ENCODE measurements at regions not wholly inside any gene's neighbourhood (a gene's known extent, or its start where the extent isn't known, plus 50 kb on each side); places are given as distances from the start of the nearest gene placed in this dataset.

- no peak overlapping the region for H3K4me2 ChIP-seq (ENCODE audit: low read depth, low read length, poor library complexity, severe bottlenecking)
- H3K4me1 ChIP-seq (ENCODE audit: insufficient read depth, low read length, poor library complexity, severe bottlenecking) = no peaks in the 10 kb centered on the region
- no peaks in the 10 kb centered on the region for H3K79me2 ChIP-seq (ENCODE audit: insufficient read depth, low read length)
- no peaks in the 10 kb centered on the region for H3K36me3 ChIP-seq (ENCODE audit: insufficient read depth, low read length)
- H2AFZ ChIP-seq (ENCODE audit: low read length) = no peak overlapping the region
- H3K9ac ChIP-seq (ENCODE audit: low read depth, low read length, poor library complexity, severe bottlenecking) = no peak overlapping the region
- no peaks in the 10 kb centered on the region for H3K9me2 ChIP-seq (replicated peaks; ENCODE audit: low read depth, low read length)
- TF ChIP-seq, protein P1, sequence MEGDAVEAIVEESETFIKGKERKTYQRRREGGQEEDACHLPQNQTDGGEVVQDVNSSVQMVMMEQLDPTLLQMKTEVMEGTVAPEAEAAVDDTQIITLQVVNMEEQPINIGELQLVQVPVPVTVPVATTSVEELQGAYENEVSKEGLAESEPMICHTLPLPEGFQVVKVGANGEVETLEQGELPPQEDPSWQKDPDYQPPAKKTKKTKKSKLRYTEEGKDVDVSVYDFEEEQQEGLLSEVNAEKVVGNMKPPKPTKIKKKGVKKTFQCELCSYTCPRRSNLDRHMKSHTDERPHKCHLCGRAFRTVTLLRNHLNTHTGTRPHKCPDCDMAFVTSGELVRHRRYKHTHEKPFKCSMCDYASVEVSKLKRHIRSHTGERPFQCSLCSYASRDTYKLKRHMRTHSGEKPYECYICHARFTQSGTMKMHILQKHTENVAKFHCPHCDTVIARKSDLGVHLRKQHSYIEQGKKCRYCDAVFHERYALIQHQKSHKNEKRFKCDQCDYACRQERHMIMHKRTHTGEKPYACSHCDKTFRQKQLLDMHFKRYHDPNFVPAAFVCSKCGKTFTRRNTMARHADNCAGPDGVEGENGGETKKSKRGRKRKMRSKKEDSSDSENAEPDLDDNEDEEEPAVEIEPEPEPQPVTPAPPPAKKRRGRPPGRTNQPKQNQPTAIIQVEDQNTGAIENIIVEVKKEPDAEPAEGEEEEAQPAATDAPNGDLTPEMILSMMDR (conservative IDR thresholded peaks at IDR 0.05; ENCODE audit: low read length) = no peak
- TF ChIP-seq EZH2phosphoT487 (IDR thresholded peaks at IDR 0.05; ENCODE audit: borderline replicate concordance) = no peak
- H3K9me3 ChIP-seq (ENCODE audit: insufficient read depth, low read depth, low read length) = no peaks in the 10 kb centered on the region
- no peaks in the 10 kb centered on the region for H4K20me1 ChIP-seq (ENCODE audit: insufficient read depth, low read length, poor library complexity, severe bottlenecking)
- H3F3A ChIP-seq (ENCODE audit: low read depth) = no peaks in the 10 kb centered on the region
- H3K4me3 ChIP-seq (ENCODE audit: low read length, poor library complexity, severe bottlenecking) = no peak overlapping the region
- H3K27me3 ChIP-seq (ENCODE audit: insufficient read depth, low read length, poor library complexity, severe bottlenecking) = no peaks in the 10 kb centered on the region
Measured at GRCh38 chr7:97601931-97602457, 129.9 kb upstream of the TAC1 start.

DNA sequence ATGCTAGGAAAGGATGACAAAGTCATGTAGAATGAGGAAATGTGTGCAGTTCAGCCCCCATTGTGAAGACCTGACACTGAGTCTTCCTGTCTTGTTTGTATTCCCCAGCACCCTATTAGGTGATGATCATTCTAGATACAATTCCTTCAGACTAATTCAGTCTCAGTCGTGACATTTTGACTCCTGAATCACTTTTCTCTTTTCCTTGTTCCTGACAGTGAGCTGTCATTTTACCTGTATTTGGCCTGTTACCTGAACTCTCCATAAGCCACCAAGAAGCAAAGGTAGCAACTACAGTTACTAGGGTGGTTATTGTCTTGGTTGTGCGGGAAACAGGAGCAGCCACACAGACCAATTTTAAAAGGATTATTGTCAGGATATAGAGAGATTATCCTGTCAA, 111.4 kb upstream of the TAC1 start:
- H3K79me2 ChIP-seq (ENCODE audit: insufficient read depth, low read length) = no peaks in the 10 kb centered on the region
- no peaks in the 10 kb centered on the region for H3K27me3 ChIP-seq (ENCODE audit: insufficient read depth, low read length, poor library complexity, severe bottlenecking)
- H3K9me3 ChIP-seq (ENCODE audit: insufficient read depth, low read depth, low read length) = no peaks in the 10 kb centered on the region
- H4K20me1 ChIP-seq (ENCODE audit: insufficient read depth, low read length, poor library complexity, severe bottlenecking) = no peaks in the 10 kb centered on the region
- TF ChIP-seq, protein P1 (conservative IDR thresholded peaks at IDR 0.05; ENCODE audit: low read length) = no peak
- TF ChIP-seq EZH2phosphoT487 (IDR thresholded peaks at IDR 0.05; ENCODE audit: borderline replicate concordance) = no peak
- H2AFZ ChIP-seq (ENCODE audit: low read length) = no peak overlapping the region
- H3K9ac ChIP-seq (ENCODE audit: low read depth, low read length, poor library complexity, severe bottlenecking) = no peak overlapping the region
- H3K4me3 ChIP-seq (ENCODE audit: low read length, poor library complexity, severe bottlenecking) = no peak overlapping the region
- H3K4me1 ChIP-seq (ENCODE audit: insufficient read depth, low read length, poor library complexity, severe bottlenecking) = no peaks in the 10 kb centered on the region
- H3K4me2 ChIP-seq (ENCODE audit: low read depth, low read length, poor library complexity, severe bottlenecking) = no peak overlapping the region
- no peaks in the 10 kb centered on the region for H3F3A ChIP-seq (ENCODE audit: low read depth)
- no peaks in the 10 kb centered on the region for H3K9me2 ChIP-seq (replicated peaks; ENCODE audit: low read depth, low read length)
- H3K36me3 ChIP-seq (ENCODE audit: insufficient read depth, low read length) = no peaks in the 10 kb centered on the region

GRCh38 chr7:97623333-97623732, 108.6 kb upstream of the TAC1 start:
- Histone ChIP-seq H3K9me3 (ENCODE audit: insufficient read depth, low read depth, low read length) (no peaks in the 10 kb centered on the region), H3K4me3 (ENCODE audit: low read length, poor library complexity, severe bottlenecking) (no peak overlapping the region), H4K20me1 (ENCODE audit: insufficient read depth, low read length, poor library complexity, severe bottlenecking) (no peaks in the 10 kb centered on the region), H2AFZ (ENCODE audit: low read length) (no peak overlapping the region), H3K79me2 (ENCODE audit: insufficient read depth, low read length) (no peaks in the 10 kb centered on the region), H3F3A (ENCODE audit: low read depth) (no peaks in the 10 kb centered on the region), H3K4me1 (ENCODE audit: insufficient read depth, low read length, poor library complexity, severe bottlenecking) (no peaks in the 10 kb centered on the region), H3K9me2 (replicated peaks; ENCODE audit: low read depth, low read length) (no peaks in the 10 kb centered on the region), H3K36me3 (ENCODE audit: insufficient read depth, low read length) (no peaks in the 10 kb centered on the region), H3K4me2 (ENCODE audit: low read depth, low read length, poor library complexity, severe bottlenecking) (no peak overlapping the region), H3K9ac (ENCODE audit: low read depth, low read length, poor library complexity, severe bottlenecking) (no peak overlapping the region), H3K27me3 (ENCODE audit: insufficient read depth, low read length, poor library complexity, severe bottlenecking) (no peaks in the 10 kb centered on the region)
- no peak for TF ChIP-seq EZH2phosphoT487 (IDR thresholded peaks at IDR 0.05; ENCODE audit: borderline replicate concordance)
- TF ChIP-seq, protein P1 (conservative IDR thresholded peaks at IDR 0.05; ENCODE audit: low read length) = no peak
